ENCODE measurements at regions not wholly inside any gene's neighbourhood (a gene's known extent, or its start where the extent isn't known, plus 50 kb on each side); places are given as distances from the start of the nearest gene placed in this dataset.

- no peak for TF ChIP-seq CTCF (IDR thresholded peaks at IDR 0.05)
- TF ChIP-seq POLR2A (IDR thresholded peaks at IDR 0.05): no peak
Measured at GRCh38 chr19:28319227-28319626, 893.7 kb downstream of the UQCRFS1 start.

Data from sigmoid colon (tissue), 3 donors.